OCI-LY3 (cell line): ENCODE measurements at regions not wholly inside any gene's neighbourhood (a gene's known extent, or its start where the extent isn't known, plus 50 kb on each side); places are given as distances from the start of the nearest gene placed in this dataset.
"Not testable (repeated sequence)": the region's sequence is repeated elsewhere in the genome, so short reads cannot be mapped to it uniquely, and the experiment has no call there.

ENCODE experiments used
- EZH2phosphoT487 ChIP-seq: fragments of 200-600 bp; shearing (Covaris generic); IDR thresholded peaks from 2 replicates; pipeline ENCODE4 v1.6.1; 2018; ENCODE audit warnings: antibody characterized with exemption, mixed run types, low read depth
- TF ChIP-seq, protein P1 (sequence below): fragments of 200-600, 300-600 bp; sonication (generic); IDR thresholded peaks from 2 replicates; pipeline ENCODE4 v1.5.1; 2014; ENCODE audit warnings: antibody characterized with exemption, low read length, low read depth

DNA sequence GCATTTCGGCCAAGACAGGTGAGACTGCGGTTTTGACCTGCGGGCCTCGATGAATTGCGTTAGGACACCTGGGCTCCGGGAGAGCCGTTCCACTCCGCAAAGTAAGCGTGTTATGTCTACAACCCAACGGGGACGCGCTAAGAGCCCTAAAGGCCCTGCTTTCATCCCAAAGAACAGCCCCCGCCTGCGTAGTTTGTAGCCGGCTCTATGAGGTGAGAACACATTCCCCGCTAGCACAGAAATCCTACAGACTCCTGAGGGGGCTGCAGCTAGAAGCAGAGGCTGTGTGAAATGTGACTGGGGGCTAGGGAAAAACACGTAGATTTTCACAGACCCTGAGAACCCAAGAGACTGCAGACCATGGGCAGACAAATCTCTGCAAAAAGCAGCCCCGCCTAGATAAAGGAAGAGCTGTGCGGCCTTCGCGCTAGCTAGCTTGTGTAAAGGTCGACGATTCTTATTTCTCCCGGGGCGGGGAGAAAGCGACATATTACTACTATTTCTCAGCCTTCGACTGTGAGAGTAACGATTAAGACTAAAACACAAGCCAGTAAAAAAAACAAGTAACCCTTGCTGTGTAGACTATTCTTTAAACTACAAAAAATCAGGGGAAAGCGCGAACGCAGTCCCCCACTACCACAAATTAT is 242.9 kb downstream of the FAM72C start:
- TF ChIP-seq, protein P1, sequence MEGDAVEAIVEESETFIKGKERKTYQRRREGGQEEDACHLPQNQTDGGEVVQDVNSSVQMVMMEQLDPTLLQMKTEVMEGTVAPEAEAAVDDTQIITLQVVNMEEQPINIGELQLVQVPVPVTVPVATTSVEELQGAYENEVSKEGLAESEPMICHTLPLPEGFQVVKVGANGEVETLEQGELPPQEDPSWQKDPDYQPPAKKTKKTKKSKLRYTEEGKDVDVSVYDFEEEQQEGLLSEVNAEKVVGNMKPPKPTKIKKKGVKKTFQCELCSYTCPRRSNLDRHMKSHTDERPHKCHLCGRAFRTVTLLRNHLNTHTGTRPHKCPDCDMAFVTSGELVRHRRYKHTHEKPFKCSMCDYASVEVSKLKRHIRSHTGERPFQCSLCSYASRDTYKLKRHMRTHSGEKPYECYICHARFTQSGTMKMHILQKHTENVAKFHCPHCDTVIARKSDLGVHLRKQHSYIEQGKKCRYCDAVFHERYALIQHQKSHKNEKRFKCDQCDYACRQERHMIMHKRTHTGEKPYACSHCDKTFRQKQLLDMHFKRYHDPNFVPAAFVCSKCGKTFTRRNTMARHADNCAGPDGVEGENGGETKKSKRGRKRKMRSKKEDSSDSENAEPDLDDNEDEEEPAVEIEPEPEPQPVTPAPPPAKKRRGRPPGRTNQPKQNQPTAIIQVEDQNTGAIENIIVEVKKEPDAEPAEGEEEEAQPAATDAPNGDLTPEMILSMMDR = not testable (repeated sequence)
- not testable (repeated sequence) for TF ChIP-seq EZH2phosphoT487
